Keratinocyte (primary cell): ENCODE measurements at regions not wholly inside any gene's neighbourhood (a gene's known extent, or its start where the extent isn't known, plus 50 kb on each side); places are given as distances from the start of the nearest gene placed in this dataset.

Experiments
- DNase-seq: peaks from one replicate; pipeline ENCODE4 v3.0.0-alpha.2; 2011; ENCODE audit warnings: low read depth, missing footprints, low spot score
- FAIRE-seq: peaks from 2 replicates; lab custom pipeline; 2011; peaks lifted over from hg19 to GRCh38; lab: Jason Lieb, UNC
- H2AFZ ChIP-seq: 2 replicates; pipeline ENCODE4 v1.6.0; 2012; ENCODE audit warnings: low read length, control low read depth, inconsistent platforms; ENCODE audit not compliant: control insufficient read depth
- H3K27ac ChIP-seq: 2 replicates; pipeline ENCODE4 v1.5.1; 2011; ENCODE audit warnings: low read length; ENCODE audit not compliant: control insufficient read depth, insufficient read depth
- H3K27me3 ChIP-seq: 3 replicates; pipeline ENCODE4 v1.6.0; 2011; ENCODE audit warnings: low read length; ENCODE audit not compliant: control insufficient read depth, insufficient read depth; ENCODE audit errors: extremely low read depth
- H3K36me3 ChIP-seq, 2 experiments: 2 replicates in 1 of 2; 3 replicates in 1 of 2; pipeline ENCODE4 v1.5.1; 2011; ENCODE audit warnings: low read length in 2 of 2, mild to moderate bottlenecking in 1 of 2; ENCODE audit not compliant: control insufficient read depth in 2 of 2, insufficient read depth in 2 of 2; ENCODE audit errors: extremely low read depth in 1 of 2
- H3K4me1 ChIP-seq: 3 replicates; pipeline ENCODE4 v1.5.1; 2011; ENCODE audit warnings: low read length; ENCODE audit not compliant: control insufficient read depth, insufficient read depth; ENCODE audit errors: extremely low read depth
- H3K4me2 ChIP-seq: 3 replicates; pipeline ENCODE4 v1.6.0; 2011; ENCODE audit warnings: low read depth, low read length; ENCODE audit not compliant: control insufficient read depth, insufficient read depth; ENCODE audit errors: extremely low read depth
- H3K4me3 ChIP-seq, 3 experiments: fragments of 200-600 bp in 1 of 3; sonication (generic) in 1 of 3; 2 replicates in 2 of 3; 3 replicates in 1 of 3; pipeline ENCODE4 v1.5.1; 2011 to 2016; ENCODE audit warnings: low read length in 3 of 3, mild to moderate bottlenecking in 3 of 3, control low read depth in 2 of 3, inconsistent platforms in 1 of 3, low read depth in 1 of 3, mixed read lengths in 1 of 3, mixed run types in 1 of 3, moderate library complexity in 1 of 3; ENCODE audit not compliant: control insufficient read depth in 2 of 3, insufficient read depth in 2 of 3; ENCODE audit errors: extremely low read depth in 1 of 3
- H3K79me2 ChIP-seq: 2 replicates; pipeline ENCODE4 v1.6.0; 2012; ENCODE audit warnings: low read length; ENCODE audit not compliant: control insufficient read depth, insufficient read depth
- H3K9ac ChIP-seq: 3 replicates; pipeline ENCODE4 v1.6.0; 2011; ENCODE audit warnings: low read length; ENCODE audit not compliant: control insufficient read depth, insufficient read depth; ENCODE audit errors: extremely low read depth
- H3K9me1 ChIP-seq: 3 replicates; pipeline ENCODE4 v1.6.0; 2011; ENCODE audit warnings: low read length; ENCODE audit not compliant: control insufficient read depth, insufficient read depth; ENCODE audit errors: extremely low read depth
- H3K9me3 ChIP-seq: 2 replicates; pipeline ENCODE4 v1.5.1; 2012; ENCODE audit warnings: low read depth, low read length; ENCODE audit not compliant: control insufficient read depth
- H4K20me1 ChIP-seq: 3 replicates; pipeline ENCODE4 v1.6.0; 2011; ENCODE audit warnings: low read length; ENCODE audit not compliant: control insufficient read depth, insufficient read depth; ENCODE audit errors: extremely low read depth
- CTCF ChIP-seq, 3 experiments: IDR thresholded peaks in 1 of 3; conservative IDR thresholded peaks in 1 of 3; optimal IDR thresholded peaks in 1 of 3; 2 replicates in 2 of 3; 3 replicates in 1 of 3; pipeline versions ENCODE3 to v1.5.1; 2011; ENCODE audit warnings: low read length in 3 of 3, mild to moderate bottlenecking in 3 of 3, moderate library complexity in 2 of 3, control low read depth in 1 of 3, inconsistent platforms in 1 of 3; ENCODE audit not compliant: insufficient read depth in 2 of 3; ENCODE audit errors: extremely low read depth in 1 of 3
- EZH2 ChIP-seq: IDR thresholded peaks from one replicate; pipeline ENCODE4 v1.6.1; 2012; ENCODE audit warnings: inconsistent platforms, mild to moderate bottlenecking, low read length, moderate library complexity
- dilution Hi-C: fragments of 300-500 bp; cut with MboI; formaldehyde crosslinking; loops from one replicate; pipeline ENCODE4 v1.7.0; 2020; ENCODE audit warnings: low sequenced_read_pairs; ENCODE audit not compliant: extremely low pct_ligation_motif_present

GRCh38 chr3:23107221-23107620 lies 95.9 kb upstream of the UBE2E2 start:
- Histone ChIP-seq H3K4me1 (peaks cover under 1% of the 10 kb centered on the region), H3K36me3 (no peaks in the 10 kb centered on the region), H3K27me3 (peaks cover 6% of the 10 kb centered on the region), H2AFZ (no peak overlapping the region), H3K27ac (no peak overlapping the region), H3K79me2 (no peaks in the 10 kb centered on the region), H4K20me1 (no peaks in the 10 kb centered on the region), H3K4me2 (no peak overlapping the region), H3K9me1 (no peaks in the 10 kb centered on the region), H3K4me3 (no peak overlapping the region), H3K9me3 (no peaks in the 10 kb centered on the region), H3K9ac (no peak overlapping the region)
- dilution Hi-C loops, result no loop called here
- no peak for TF ChIP-seq CTCF (optimal IDR thresholded peaks at IDR 0.05 in 1 of 3, IDR thresholded peaks at IDR 0.05 in 1 of 3, conservative IDR thresholded peaks at IDR 0.05 in 1 of 3; ENCODE audit: extremely low read depth in 1 of 3, insufficient read depth in 2 of 3, low read length in 3 of 3)
- no peak for TF ChIP-seq EZH2
- DNase-seq (no peak), FAIRE-seq (no peak)

- Histone ChIP-seq H4K20me1 (no peaks in the 10 kb centered on the region), H3K27ac (no peak overlapping the region), H3K4me2 (no peak overlapping the region), H3K27me3 (peaks cover 6% of the 10 kb centered on the region), H3K9me1 (no peaks in the 10 kb centered on the region), H3K9me3 (no peaks in the 10 kb centered on the region), H3K9ac (no peak overlapping the region), H3K4me1 (peaks cover 7% of the 10 kb centered on the region), H3K36me3 (no peaks in the 10 kb centered on the region), H2AFZ (no peak overlapping the region), H3K79me2 (no peaks in the 10 kb centered on the region), H3K4me3 (no peak overlapping the region)
- dilution Hi-C loops, result no loop called here
- FAIRE-seq (no peak), DNase-seq (no peak)
- TF ChIP-seq EZH2 (no peak), CTCF (optimal IDR thresholded peaks at IDR 0.05 in 1 of 3, IDR thresholded peaks at IDR 0.05 in 1 of 3, conservative IDR thresholded peaks at IDR 0.05 in 1 of 3; ENCODE audit: extremely low read depth in 1 of 3, insufficient read depth in 2 of 3, low read length in 3 of 3) (no peak)
These were observed 94.6 kb upstream of the UBE2E2 start for GRCh38 chr3:23108451-23109057.
